H54 (cell line): ENCODE measurements at regions not wholly inside any gene's neighbourhood (a gene's known extent, or its start where the extent isn't known, plus 50 kb on each side); places are given as distances from the start of the nearest gene placed in this dataset.

Source experiments
- DNase-seq: peaks from one replicate; pipeline ENCODE4 v3.0.0; 2011; ENCODE audit warnings: low spot score, mixed read lengths; ENCODE audit not compliant: insufficient read length
- FAIRE-seq: peaks from 3 replicates; lab custom pipeline; 2011; peaks lifted over from hg19 to GRCh38; lab: Jason Lieb, UNC
- POLR2A ChIP-seq: IDR thresholded peaks from 2 replicates; pipeline ENCODE4 v1.6.1; 2011; ENCODE audit warnings: low read depth, mild to moderate bottlenecking, low read length

GRCh38 chr3:181410870-181411269, 300.9 kb upstream of the SOX2 start:
- FAIRE-seq (no peak), DNase-seq (no peak)
- no peak for TF ChIP-seq POLR2A

- no peak for DNase-seq
- TF ChIP-seq POLR2A, result no peak
- FAIRE-seq, result no peak
Measured at GRCh38 chr3:181403876-181404660, 307.7 kb upstream of the SOX2 start.

GRCh38 chr3:181402347-181402746, 309.4 kb upstream of the SOX2 start:
- TF ChIP-seq POLR2A, result no peak
- FAIRE-seq (no peak), DNase-seq (no peak)

- no peak for DNase-seq
- TF ChIP-seq POLR2A, result no peak
- no peak for FAIRE-seq
Measured at GRCh38 chr3:181384970-181385369, 326.8 kb upstream of the SOX2 start.

- no peak for DNase-seq
Measured at GRCh38 chr3:181383760-181384159, 328.0 kb upstream of the SOX2 start.

GRCh38 chr3:181383201-181383600, 328.5 kb upstream of the SOX2 start:
- FAIRE-seq (no peak), DNase-seq (no peak)
- TF ChIP-seq POLR2A, result no peak

More at GRCh38 chr3:181383760-181384159, 328.0 kb upstream of the SOX2 start:
- TF ChIP-seq POLR2A, result no peak
- FAIRE-seq, result no peak

GRCh38 chr3:181382656-181383055, 329.1 kb upstream of the SOX2 start:
- FAIRE-seq (no peak), DNase-seq (no peak)
- no peak for TF ChIP-seq POLR2A

- DNase-seq, result no peak
- no peak for TF ChIP-seq POLR2A
Measured at GRCh38 chr3:181379278-181379677, 332.4 kb upstream of the SOX2 start.

GRCh38 chr3:181369637-181370036, 342.1 kb upstream of the SOX2 start:
- no peak for TF ChIP-seq POLR2A
- DNase-seq, result no peak
- no peak for FAIRE-seq

More at GRCh38 chr3:181379278-181379677, 332.4 kb upstream of the SOX2 start:
- no peak for FAIRE-seq

GRCh38 chr3:181363231-181363630, 348.5 kb upstream of the SOX2 start:
- FAIRE-seq, result no peak
- DNase-seq, result no peak
- no peak for TF ChIP-seq POLR2A

- FAIRE-seq, result no peak
- TF ChIP-seq POLR2A, result no peak
- DNase-seq, result no peak
Measured at GRCh38 chr3:181362378-181362777, 349.3 kb upstream of the SOX2 start.

- FAIRE-seq, result no peak
Measured at GRCh38 chr3:181358562-181358961, 353.2 kb upstream of the SOX2 start.

GRCh38 chr3:181358060-181358459, 353.7 kb upstream of the SOX2 start:
- no peak for TF ChIP-seq POLR2A
- DNase-seq (no peak), FAIRE-seq (no peak)

More at GRCh38 chr3:181358562-181358961, 353.2 kb upstream of the SOX2 start:
- no peak for TF ChIP-seq POLR2A
- DNase-seq, result no peak

GRCh38 chr3:181354140-181354539, 357.6 kb upstream of the SOX2 start:
- no peak for DNase-seq
- no peak for TF ChIP-seq POLR2A
- no peak for FAIRE-seq

GRCh38 chr3:181344331-181344730, 354.8 kb upstream of the DNAJC19 start:
- TF ChIP-seq POLR2A, result no peak
- DNase-seq, result no peak
- no peak for FAIRE-seq
